K562 (cell line): ENCODE measurements at regions not wholly inside any gene's neighbourhood (a gene's known extent, or its start where the extent isn't known, plus 50 kb on each side); places are given as distances from the start of the nearest gene placed in this dataset.

Experiments
- ARID3A ChIP-seq: IDR thresholded peaks from 2 replicates; pipeline ENCODE4 v1.6.1; 2012; ENCODE audit warnings: low read depth, low read length, improper control_type of control experiment, borderline replicate concordance
- CHD2 ChIP-seq: IDR thresholded peaks from 2 replicates; pipeline ENCODE4 v1.6.1; 2011; ENCODE audit warnings: low read depth, low read length
- CREB3 ChIP-seq: fragments of 450-650 bp; conservative IDR thresholded peaks from 2 replicates; pipeline ENCODE4 v1.6.1; 2016; ENCODE audit warnings: missing genetic modification characterization, low read depth, mild to moderate bottlenecking, missing compliant biosample characterization, moderate library complexity
- DLX4 ChIP-seq: fragments of 250-450 bp; sonication (Bioruptor Pico); IDR thresholded peaks from 2 replicates; pipeline ENCODE4 v1.6.1; 2021; ENCODE audit warnings: mild to moderate bottlenecking
- DPF2 ChIP-seq: fragments of 450-650 bp; IDR thresholded peaks from 2 replicates; pipeline ENCODE4 v1.6.1; 2016
- ETV5 ChIP-seq: sonication (generic); formaldehyde crosslinking; IDR thresholded peaks from 2 replicates; pipeline ENCODE4 v1.4.0; 2020; ENCODE audit warnings: low read depth, mild to moderate bottlenecking, missing genetic modification reagents
- FOXJ2 ChIP-seq: fragments of 200-800 bp; sonication (Bioruptor generic); IDR thresholded peaks from 2 replicates; pipeline ENCODE4 v1.6.1; 2016; ENCODE audit warnings: missing genetic modification characterization, missing compliant biosample characterization
- HMBOX1 ChIP-seq: sonication (generic); IDR thresholded peaks from 2 replicates; pipeline ENCODE4 v1.6.1; 2016
- HOXB6 ChIP-seq: fragments of 250-450 bp; sonication (Bioruptor Pico); IDR thresholded peaks from 2 replicates; pipeline ENCODE4 v1.5.1; 2022; ENCODE audit warnings: mild to moderate bottlenecking, borderline replicate concordance
- MEIS2 ChIP-seq: fragments of 450-650 bp; IDR thresholded peaks from 2 replicates; pipeline ENCODE4 v1.6.1; 2014; ENCODE audit warnings: mild to moderate bottlenecking; ENCODE audit not compliant: partially characterized antibody
- MTA3 ChIP-seq: fragments of 450-650 bp; formaldehyde crosslinking; IDR thresholded peaks from 2 replicates; pipeline ENCODE4 v1.6.1; 2017; ENCODE audit warnings: mild to moderate bottlenecking, borderline replicate concordance
- NEUROD1 ChIP-seq: fragments of 150-350 bp; IDR thresholded peaks from 2 replicates; pipeline ENCODE4 v1.6.1; 2014; ENCODE audit warnings: borderline replicate concordance, low read length, low read depth; ENCODE audit not compliant: partially characterized antibody
- NFXL1 ChIP-seq: fragments of 450-650 bp; formaldehyde crosslinking; IDR thresholded peaks from 2 replicates; pipeline ENCODE4 v1.4.0; 2021; ENCODE audit warnings: mild to moderate bottlenecking
- PCBP1 ChIP-seq: fragments of 200-400 bp; formaldehyde crosslinking; IDR thresholded peaks from 2 replicates; pipeline ENCODE4 v1.6.1; 2018; ENCODE audit warnings: mild to moderate bottlenecking, low read depth, low read length; ENCODE audit not compliant: poor library complexity, severe bottlenecking
- PHF20 ChIP-seq: fragments of 450-650 bp; IDR thresholded peaks from 2 replicates; pipeline ENCODE4 v1.6.1; 2018; ENCODE audit not compliant: partially characterized antibody
- PTRF ChIP-seq: fragments of 450-650 bp; IDR thresholded peaks from 2 replicates; pipeline ENCODE4 v1.6.1; 2016; ENCODE audit warnings: mild to moderate bottlenecking, missing genetic modification characterization, missing compliant biosample characterization
- SOX6 ChIP-seq: fragments of 450-650 bp; IDR thresholded peaks from 2 replicates; pipeline ENCODE4 v1.6.1; 2014; ENCODE audit warnings: mild to moderate bottlenecking
- SRSF9 ChIP-seq: fragments of 200-400 bp; formaldehyde crosslinking; IDR thresholded peaks from 2 replicates; pipeline ENCODE4 v1.6.1; 2017; ENCODE audit warnings: low read depth, low read length, borderline replicate concordance
- TEAD1 ChIP-seq, 2 experiments: fragments of 450-650 bp in 1 of 2; sonication (generic) in 1 of 2; formaldehyde crosslinking; IDR thresholded peaks; 2 replicates each; pipeline versions ENCODE4 v1.4.0 to v1.8.0; 2020 to 2022; ENCODE audit warnings: mild to moderate bottlenecking in 2 of 2, missing genetic modification reagents in 1 of 2
- ZC3H8 ChIP-seq: fragments of 450-650 bp; IDR thresholded peaks from 2 replicates; pipeline ENCODE4 v1.6.1; 2017
- ZNF133 ChIP-seq: fragments of 250-450 bp; sonication (Bioruptor Pico); IDR thresholded peaks from 2 replicates; pipeline ENCODE4 v1.4.0; 2020; ENCODE audit warnings: mild to moderate bottlenecking
- ZNF143 ChIP-seq: sonication (generic); formaldehyde crosslinking; IDR thresholded peaks from 2 replicates; pipeline ENCODE4 v1.9.0; 2022; ENCODE audit warnings: mild to moderate bottlenecking, missing genetic modification reagents
- ZNF217 ChIP-seq: sonication (generic); formaldehyde crosslinking; IDR thresholded peaks from 2 replicates; pipeline ENCODE4 v1.8.0; 2022; ENCODE audit warnings: mild to moderate bottlenecking, missing genetic modification reagents
- ZNF695 ChIP-seq: fragments of 450-650 bp; formaldehyde crosslinking; IDR thresholded peaks from 2 replicates; pipeline ENCODE4 v1.4.0; 2020; ENCODE audit warnings: mild to moderate bottlenecking, moderate library complexity
- ZNF764 ChIP-seq: fragments of 250-450 bp; sonication (Bioruptor Pico); IDR thresholded peaks from 2 replicates; pipeline ENCODE4 v1.4.0; 2020; ENCODE audit warnings: low read depth, mild to moderate bottlenecking, moderate library complexity
- ZNF77 ChIP-seq: fragments of 250-450 bp; sonication (Bioruptor Pico); IDR thresholded peaks from 2 replicates; pipeline ENCODE4 v1.5.0; 2020
- TF ChIP-seq, protein P1 (sequence below): fragments of 450-650 bp; IDR thresholded peaks from 2 replicates; pipeline ENCODE4 v1.6.1; 2014; ENCODE audit warnings: low read depth, mild to moderate bottlenecking, moderate library complexity, borderline replicate concordance

DNA sequence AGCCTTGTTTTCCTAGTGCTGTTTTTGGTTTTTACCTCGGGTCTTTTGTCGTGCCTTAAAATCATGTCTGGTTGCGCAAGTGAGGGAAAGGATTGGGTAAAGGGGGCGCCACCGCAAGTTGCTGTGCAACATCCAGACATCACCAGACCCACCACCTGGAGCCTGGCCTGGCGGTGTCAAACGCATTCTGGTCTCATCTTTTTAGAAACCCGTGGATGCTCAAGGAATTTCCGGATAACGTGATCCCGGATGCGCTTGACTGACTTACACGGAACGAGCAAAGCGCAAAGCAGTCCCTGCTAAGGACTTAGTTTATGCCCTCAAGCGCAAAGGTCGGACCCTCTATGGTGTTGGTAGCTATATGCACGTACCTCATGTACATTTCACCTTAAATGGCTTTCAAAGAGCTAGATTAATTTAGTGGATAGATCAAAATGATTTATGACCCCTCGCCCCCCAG is 105.2 kb downstream of the OR2B2 start (continued):
- TF ChIP-seq PCBP1 (no peak), TEAD1 (CRISPR knock-in tag; IDR thresholded peaks at IDR 0.05) (no peak), SOX6 (no peak), SRSF9 (no peak), ARID3A (no peak), NFXL1 (0 out of 2 replicates have a peak, but pooled peaks have one; percentile 34), MEIS2 (peak; percentile 83), FOXJ2 (tag) (no peak), ZNF217 (0 out of 2 replicates have a peak, but pooled peaks have one; percentile 25), ZNF77 (CRISPR knock-in tag) (no peak), ZNF695 (CRISPR knock-in tag) (no peak), ZNF143 (CRISPR knock-in tag) (no peak), NEUROD1 (no peak), ZNF133 (CRISPR knock-in tag) (no peak), ETV5 (CRISPR knock-in tag) (no peak), DPF2 (no peak), CREB3 (tag) (no peak), MTA3 (no peak), HOXB6 (0 out of 2 replicates have a peak, but pooled peaks have one; percentile 76), ZC3H8 (no peak), CHD2 (peak; percentile 5; the same call in 1 of the 2 replicates), HMBOX1 (no peak; the same call in 1 of the 2 replicates), PTRF (tag) (no peak), ZNF764 (CRISPR knock-in tag) (no peak), DLX4 (CRISPR knock-in tag) (no peak), PHF20 (no peak)
- TF ChIP-seq, protein P1, sequence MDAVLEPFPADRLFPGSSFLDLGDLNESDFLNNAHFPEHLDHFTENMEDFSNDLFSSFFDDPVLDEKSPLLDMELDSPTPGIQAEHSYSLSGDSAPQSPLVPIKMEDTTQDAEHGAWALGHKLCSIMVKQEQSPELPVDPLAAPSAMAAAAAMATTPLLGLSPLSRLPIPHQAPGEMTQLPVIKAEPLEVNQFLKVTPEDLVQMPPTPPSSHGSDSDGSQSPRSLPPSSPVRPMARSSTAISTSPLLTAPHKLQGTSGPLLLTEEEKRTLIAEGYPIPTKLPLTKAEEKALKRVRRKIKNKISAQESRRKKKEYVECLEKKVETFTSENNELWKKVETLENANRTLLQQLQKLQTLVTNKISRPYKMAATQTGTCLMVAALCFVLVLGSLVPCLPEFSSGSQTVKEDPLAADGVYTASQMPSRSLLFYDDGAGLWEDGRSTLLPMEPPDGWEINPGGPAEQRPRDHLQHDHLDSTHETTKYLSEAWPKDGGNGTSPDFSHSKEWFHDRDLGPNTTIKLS = no peak
